Suprapubic skin (tissue), 3 donors: ENCODE measurements at regions not wholly inside any gene's neighbourhood (a gene's known extent, or its start where the extent isn't known, plus 50 kb on each side); places are given as distances from the start of the nearest gene placed in this dataset.
"Not testable (repeated sequence)": the region's sequence is repeated elsewhere in the genome, so short reads cannot be mapped to it uniquely, and the experiment has no call there.

Experiments
- POLR2AphosphoS5 ChIP-seq, 3 donors: sonication (generic); formaldehyde crosslinking; IDR thresholded peaks; one replicate each; pipeline ENCODE4 v1.6.1; 2017; ENCODE audit warnings: antibody characterized with exemption in 3 of 3
- TF ChIP-seq, protein P1 (sequence below), 2 donors: fragments of 200-600 bp in 1 of 2; fragments of 450-650 bp in 1 of 2; sonication (generic) in 1 of 2; IDR thresholded peaks; one replicate each; pipeline ENCODE4 v1.5.1; 2016 to 2019; ENCODE audit warnings: antibody characterized with exemption in 2 of 2, mild to moderate bottlenecking in 1 of 2, moderate library complexity in 1 of 2

- TF ChIP-seq, protein P1, sequence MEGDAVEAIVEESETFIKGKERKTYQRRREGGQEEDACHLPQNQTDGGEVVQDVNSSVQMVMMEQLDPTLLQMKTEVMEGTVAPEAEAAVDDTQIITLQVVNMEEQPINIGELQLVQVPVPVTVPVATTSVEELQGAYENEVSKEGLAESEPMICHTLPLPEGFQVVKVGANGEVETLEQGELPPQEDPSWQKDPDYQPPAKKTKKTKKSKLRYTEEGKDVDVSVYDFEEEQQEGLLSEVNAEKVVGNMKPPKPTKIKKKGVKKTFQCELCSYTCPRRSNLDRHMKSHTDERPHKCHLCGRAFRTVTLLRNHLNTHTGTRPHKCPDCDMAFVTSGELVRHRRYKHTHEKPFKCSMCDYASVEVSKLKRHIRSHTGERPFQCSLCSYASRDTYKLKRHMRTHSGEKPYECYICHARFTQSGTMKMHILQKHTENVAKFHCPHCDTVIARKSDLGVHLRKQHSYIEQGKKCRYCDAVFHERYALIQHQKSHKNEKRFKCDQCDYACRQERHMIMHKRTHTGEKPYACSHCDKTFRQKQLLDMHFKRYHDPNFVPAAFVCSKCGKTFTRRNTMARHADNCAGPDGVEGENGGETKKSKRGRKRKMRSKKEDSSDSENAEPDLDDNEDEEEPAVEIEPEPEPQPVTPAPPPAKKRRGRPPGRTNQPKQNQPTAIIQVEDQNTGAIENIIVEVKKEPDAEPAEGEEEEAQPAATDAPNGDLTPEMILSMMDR (IDR thresholded peaks at IDR 0.05), result not testable (repeated sequence)
- not testable (repeated sequence) for TF ChIP-seq POLR2AphosphoS5 (IDR thresholded peaks at IDR 0.05)
Observed at GRCh38 chr13:70208968-70209367, 100.7 kb upstream of the KLHL1 start.
